Erythroblast (primary cell): ENCODE measurements at regions not wholly inside any gene's neighbourhood (a gene's known extent, or its start where the extent isn't known, plus 50 kb on each side); places are given as distances from the start of the nearest gene placed in this dataset.

Experiments used
- GATA1 ChIP-seq: IDR thresholded peaks from 2 replicates; pipeline ENCODE4 v1.6.1; 2011; ENCODE audit warnings: low read depth, mild to moderate bottlenecking, control low read depth, low read length, moderate library complexity
- POLR2A ChIP-seq: IDR thresholded peaks from 2 replicates; pipeline ENCODE4 v1.6.1; 2011; ENCODE audit warnings: mild to moderate bottlenecking, low read length

- TF ChIP-seq POLR2A (no peak), GATA1 (no peak)
These were observed 138.2 kb downstream of the UNC5CL start for GRCh38 chr6:40900791-40901190.
